ENCODE measurements at regions not wholly inside any gene's neighbourhood (a gene's known extent, or its start where the extent isn't known, plus 50 kb on each side); places are given as distances from the start of the nearest gene placed in this dataset.

- DNase-seq (no peak), ATAC-seq (replicated peaks) (no peak)
- Mint-ChIP-seq H3K4me3 (no peak overlapping the region), H3K9me3 (peaks cover 5 to 6% of the 10 kb centered on the region in 2 donors), H3K36me3 (ENCODE audit: insufficient read depth) (no peaks in the 10 kb centered on the region), H3K27me3 (peaks cover 8 to 10% of the 10 kb centered on the region in 2 donors), H3K27ac (no peak overlapping the region), H3K4me1 (ENCODE audit: low read depth in 2 of 2) (no peaks in the 10 kb centered on the region)
Measured at GRCh38 chr17:13776027-13776551, 174.4 kb upstream of the HS3ST3A1 start.

GRCh38 chr17:13777003-13777402 is 175.3 kb upstream of the HS3ST3A1 start:
- Mint-ChIP-seq H3K4me3 (no peak overlapping the region), H3K36me3 (ENCODE audit: insufficient read depth) (no peaks in the 10 kb centered on the region), H3K27ac (no peak overlapping the region), H3K9me3 (peaks cover 5 to 7% of the 10 kb centered on the region in 2 donors), H3K27me3 (peaks cover 8 to 9% of the 10 kb centered on the region in 2 donors), H3K4me1 (ENCODE audit: low read depth in 2 of 2) (no peaks in the 10 kb centered on the region)
- ATAC-seq (replicated peaks) (no peak), DNase-seq (no peak)

GRCh38 chr17:13784434-13785095 is 182.8 kb upstream of the HS3ST3A1 start:
- H3K9me3 Mint-ChIP-seq: peaks cover 2 to 7% of the 10 kb centered on the region in 2 donors
- no peak for DNase-seq
- H3K27me3 Mint-ChIP-seq: peaks cover 0 to 7% of the 10 kb centered on the region in 2 donors
- H3K4me3 Mint-ChIP-seq: no peak overlapping the region
- H3K27ac Mint-ChIP-seq: no peak overlapping the region
- no peaks in the 10 kb centered on the region for H3K36me3 Mint-ChIP-seq (ENCODE audit: insufficient read depth)
- peaks cover 0 to 6% of the 10 kb centered on the region in 2 donors for H3K4me1 Mint-ChIP-seq (ENCODE audit: low read depth in 2 of 2)
- no peak for ATAC-seq (replicated peaks)

GRCh38 chr17:13785981-13786598 is 184.4 kb upstream of the HS3ST3A1 start:
- Mint-ChIP-seq H3K36me3 (ENCODE audit: insufficient read depth) (no peaks in the 10 kb centered on the region), H3K4me3 (no peak overlapping the region), H3K9me3 (peaks cover 0 to 1% of the 10 kb centered on the region in 2 donors), H3K4me1 (ENCODE audit: low read depth in 2 of 2) (peaks cover 0 to 6% of the 10 kb centered on the region in 2 donors), H3K27me3 (peaks cover 0 to 7% of the 10 kb centered on the region in 2 donors), H3K27ac (no peak overlapping the region)
- DNase-seq (no peak), ATAC-seq (replicated peaks) (no peak)

GRCh38 chr17:13787636-13788035 is 185.9 kb upstream of the HS3ST3A1 start:
- H3K4me3 Mint-ChIP-seq: no peak overlapping the region
- H3K36me3 Mint-ChIP-seq (ENCODE audit: insufficient read depth): no peaks in the 10 kb centered on the region
- no peak overlapping the region for H3K27ac Mint-ChIP-seq
- no peak for DNase-seq
- ATAC-seq (replicated peaks): no peak
- peaks cover 0 to 7% of the 10 kb centered on the region in 2 donors for H3K27me3 Mint-ChIP-seq
- H3K4me1 Mint-ChIP-seq (ENCODE audit: low read depth in 2 of 2): peaks cover 0 to 6% of the 10 kb centered on the region in 2 donors
- no peaks in the 10 kb centered on the region for H3K9me3 Mint-ChIP-seq

- peaks cover 0 to 7% of the 10 kb centered on the region in 2 donors for H3K27me3 Mint-ChIP-seq
- DNase-seq (no peak), ATAC-seq (replicated peaks) (no peak)
- H3K4me1 Mint-ChIP-seq (ENCODE audit: low read depth in 2 of 2): peaks cover 0 to 6% of the 10 kb centered on the region in 2 donors
- H3K36me3 Mint-ChIP-seq (ENCODE audit: insufficient read depth): no peaks in the 10 kb centered on the region
- H3K27ac Mint-ChIP-seq: no peak overlapping the region
- no peaks in the 10 kb centered on the region for H3K9me3 Mint-ChIP-seq
- H3K4me3 Mint-ChIP-seq: no peak overlapping the region
Measured at GRCh38 chr17:13788385-13788784, 186.7 kb upstream of the HS3ST3A1 start.

GRCh38 chr17:13792314-13792713 is 190.6 kb upstream of the HS3ST3A1 start:
- H3K4me1 Mint-ChIP-seq (ENCODE audit: low read depth in 2 of 2): peaks cover 0 to 6% of the 10 kb centered on the region in 2 donors
- H3K4me3 Mint-ChIP-seq: no peak overlapping the region
- H3K27ac Mint-ChIP-seq: no peak overlapping the region
- H3K9me3 Mint-ChIP-seq: no peaks in the 10 kb centered on the region
- DNase-seq (no peak), ATAC-seq (replicated peaks) (no peak)
- peaks cover 0 to 7% of the 10 kb centered on the region in 2 donors for H3K27me3 Mint-ChIP-seq
- H3K36me3 Mint-ChIP-seq (ENCODE audit: insufficient read depth): no peaks in the 10 kb centered on the region

GRCh38 chr17:13793951-13794350 is 192.2 kb upstream of the HS3ST3A1 start:
- Mint-ChIP-seq H3K27ac (no peak overlapping the region), H3K9me3 (no peaks in the 10 kb centered on the region), H3K4me3 (no peak overlapping the region), H3K27me3 (no peaks in the 10 kb centered on the region), H3K4me1 (ENCODE audit: low read depth in 2 of 2) (no peaks in the 10 kb centered on the region), H3K36me3 (ENCODE audit: insufficient read depth) (no peaks in the 10 kb centered on the region)
- no peak for DNase-seq
- no peak for ATAC-seq (replicated peaks)

- Mint-ChIP-seq H3K36me3 (ENCODE audit: insufficient read depth) (no peaks in the 10 kb centered on the region), H3K27ac (no peak overlapping the region), H3K4me3 (no peak overlapping the region), H3K27me3 (no peaks in the 10 kb centered on the region), H3K4me1 (ENCODE audit: low read depth in 2 of 2) (no peaks in the 10 kb centered on the region), H3K9me3 (no peaks in the 10 kb centered on the region)
- no peak for DNase-seq
- ATAC-seq (replicated peaks): no peak
Measured at GRCh38 chr17:13797863-13798262, 196.1 kb upstream of the HS3ST3A1 start.

GRCh38 chr17:13806092-13806491 is 204.4 kb upstream of the HS3ST3A1 start:
- H3K36me3 Mint-ChIP-seq (ENCODE audit: insufficient read depth): no peaks in the 10 kb centered on the region
- no peak for ATAC-seq (replicated peaks)
- H3K27ac Mint-ChIP-seq: no peak overlapping the region
- no peaks in the 10 kb centered on the region for H3K4me1 Mint-ChIP-seq (ENCODE audit: low read depth in 2 of 2)
- no peak overlapping the region for H3K4me3 Mint-ChIP-seq
- peaks cover 0 to 5% of the 10 kb centered on the region in 2 donors for H3K27me3 Mint-ChIP-seq
- no peaks in the 10 kb centered on the region for H3K9me3 Mint-ChIP-seq
- DNase-seq: no peak

GRCh38 chr17:13807103-13807502 is 205.4 kb upstream of the HS3ST3A1 start:
- Mint-ChIP-seq H3K9me3 (no peaks in the 10 kb centered on the region), H3K27me3 (peaks cover 0 to 5% of the 10 kb centered on the region in 2 donors), H3K4me3 (no peak overlapping the region), H3K4me1 (ENCODE audit: low read depth in 2 of 2) (no peaks in the 10 kb centered on the region), H3K36me3 (ENCODE audit: insufficient read depth) (no peaks in the 10 kb centered on the region), H3K27ac (no peak overlapping the region)
- DNase-seq (no peak), ATAC-seq (replicated peaks) (no peak)

GRCh38 chr17:13812350-13812749 is 210.6 kb upstream of the HS3ST3A1 start:
- Mint-ChIP-seq H3K4me3 (no peak overlapping the region), H3K36me3 (ENCODE audit: insufficient read depth) (no peaks in the 10 kb centered on the region), H3K27me3 (peaks cover 0 to 5% of the 10 kb centered on the region in 2 donors), H3K9me3 (no peaks in the 10 kb centered on the region), H3K4me1 (ENCODE audit: low read depth in 2 of 2) (no peaks in the 10 kb centered on the region), H3K27ac (no peak overlapping the region)
- DNase-seq (no peak), ATAC-seq (replicated peaks) (no peak)

GRCh38 chr17:13813347-13814240 is 211.9 kb upstream of the HS3ST3A1 start:
- DNase-seq: no peak
- H3K27me3 Mint-ChIP-seq: peaks cover 0 to 5% of the 10 kb centered on the region in 2 donors
- no peak for ATAC-seq (replicated peaks)
- H3K36me3 Mint-ChIP-seq (ENCODE audit: insufficient read depth): no peaks in the 10 kb centered on the region
- no peaks in the 10 kb centered on the region for H3K9me3 Mint-ChIP-seq
- no peak overlapping the region for H3K4me3 Mint-ChIP-seq
- H3K27ac Mint-ChIP-seq: no peak overlapping the region
- H3K4me1 Mint-ChIP-seq (ENCODE audit: low read depth in 2 of 2): no peaks in the 10 kb centered on the region
